ENCODE measurements at regions not wholly inside any gene's neighbourhood (a gene's known extent, or its start where the extent isn't known, plus 50 kb on each side); places are given as distances from the start of the nearest gene placed in this dataset.

DNA sequence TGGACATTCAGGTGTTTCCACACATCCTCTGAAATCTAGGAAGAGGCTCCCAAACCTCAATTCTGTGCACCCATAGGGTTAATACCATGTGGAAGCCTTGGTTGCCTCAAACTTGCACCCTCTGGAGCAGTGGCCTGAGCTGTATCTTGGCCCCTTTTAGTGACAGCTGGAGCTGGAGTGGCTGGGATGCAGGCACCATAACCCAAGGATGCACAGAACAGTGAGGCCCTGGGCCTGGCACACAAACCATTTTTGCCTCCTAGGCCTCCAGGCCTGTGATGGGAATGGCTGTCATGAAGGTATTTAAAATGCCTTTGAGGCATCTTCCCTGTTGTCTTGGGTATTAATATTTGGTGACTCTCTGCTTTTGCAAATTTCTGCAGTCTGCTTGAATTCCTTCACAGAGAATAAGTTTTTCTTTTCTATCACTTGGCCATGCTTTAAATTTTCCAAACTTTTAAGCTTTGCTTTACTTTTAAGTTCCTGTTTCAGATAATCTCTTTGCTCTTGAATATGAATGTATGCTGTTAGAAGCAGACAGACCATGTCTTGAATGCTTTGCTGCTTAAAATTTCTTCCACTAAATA lies 1594.5 kb upstream of the PCDH20 start:
- DNase-seq (ENCODE audit: low read depth) = no peak

DNA sequence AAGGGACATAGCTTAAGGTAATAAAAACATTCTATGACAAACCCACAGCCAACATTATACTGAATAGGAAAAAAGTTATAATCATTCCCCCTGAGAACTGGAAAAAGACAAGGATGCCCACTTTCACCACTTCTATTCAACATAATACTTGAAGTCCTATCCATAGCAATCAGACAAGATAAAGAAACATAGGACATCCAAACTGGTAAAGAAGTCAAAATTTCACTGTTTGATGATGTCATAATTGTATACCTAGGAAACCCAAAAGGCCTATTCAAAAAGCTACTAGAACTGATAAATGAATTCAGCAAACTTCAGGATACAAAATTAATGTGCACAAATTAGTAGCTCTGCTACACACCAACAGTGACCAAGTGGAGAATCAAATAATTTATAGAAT lies 1590.0 kb upstream of the PCDH20 start:
- DNase-seq (ENCODE audit: low read depth) = no peak

DNA sequence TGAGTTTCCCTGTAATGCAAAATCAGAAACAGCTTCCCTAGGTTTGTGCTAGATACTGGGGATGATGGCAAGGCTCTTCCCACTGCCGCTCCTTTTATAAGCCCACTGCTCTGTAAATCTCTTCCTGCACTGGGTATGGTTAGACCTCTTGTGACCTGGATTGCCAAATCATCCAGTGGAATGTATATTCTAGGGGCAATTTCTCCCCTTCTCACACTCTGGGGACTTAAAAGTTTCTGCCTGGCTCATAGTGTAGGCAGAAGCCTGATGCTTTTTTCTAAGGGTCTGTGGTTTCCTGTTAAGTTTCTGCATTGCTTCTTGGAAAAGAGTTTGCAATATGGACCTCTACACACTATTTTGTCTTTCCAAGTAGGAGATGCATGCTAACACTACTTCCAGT lies 1582.0 kb upstream of the PCDH20 start:
- DNase-seq (ENCODE audit: low read depth) = no peak

DNA sequence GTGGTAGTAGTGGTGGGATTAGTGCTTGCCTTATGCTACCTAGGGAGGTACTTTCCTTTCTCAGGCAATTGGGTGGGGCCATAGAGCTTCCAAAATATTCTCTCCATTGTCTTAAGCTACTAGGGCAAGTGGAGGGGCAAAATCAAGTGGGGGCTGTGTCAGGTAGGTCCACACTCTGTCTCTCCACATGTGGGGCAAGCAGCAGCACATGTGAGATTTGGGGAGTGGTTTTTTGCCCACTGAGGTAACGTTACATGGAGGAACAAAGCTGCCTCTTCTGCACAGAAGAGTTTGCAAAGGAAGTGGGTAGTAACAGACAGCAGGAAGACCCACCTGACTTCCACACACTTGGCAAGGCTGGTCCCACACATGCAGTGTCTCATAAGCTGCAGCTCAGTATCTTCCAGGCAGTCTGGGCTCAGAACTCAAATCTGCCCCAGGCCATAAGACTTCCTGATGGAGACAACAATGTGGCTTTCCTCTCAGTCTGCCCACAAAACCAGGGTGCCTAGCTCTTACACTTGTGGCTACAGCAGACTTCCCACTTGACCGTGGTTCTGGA lies 1581.5 kb upstream of the PCDH20 start:
- no peak for DNase-seq (ENCODE audit: low read depth)

DNA sequence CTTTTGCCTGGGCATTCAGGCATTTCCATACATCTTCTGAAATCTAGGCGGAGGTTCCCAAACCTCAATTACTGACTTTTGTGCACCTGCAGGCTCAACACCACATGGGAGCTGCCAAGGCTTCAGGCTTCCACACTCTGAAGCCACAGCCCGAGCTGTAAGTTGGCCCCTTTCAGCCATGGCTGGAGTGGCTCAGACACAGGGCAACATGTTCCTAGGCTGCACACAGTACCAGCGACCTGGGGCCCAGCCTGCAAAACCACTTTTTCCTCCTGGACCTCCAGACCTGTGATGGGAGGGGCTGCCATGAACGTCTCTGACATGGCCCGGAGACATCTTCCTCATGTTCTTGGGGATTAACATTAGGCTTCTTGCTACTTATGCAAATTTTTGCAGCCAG lies 1558.2 kb upstream of the PCDH20 start:
- DNase-seq (ENCODE audit: low read depth) = no peak

DNA sequence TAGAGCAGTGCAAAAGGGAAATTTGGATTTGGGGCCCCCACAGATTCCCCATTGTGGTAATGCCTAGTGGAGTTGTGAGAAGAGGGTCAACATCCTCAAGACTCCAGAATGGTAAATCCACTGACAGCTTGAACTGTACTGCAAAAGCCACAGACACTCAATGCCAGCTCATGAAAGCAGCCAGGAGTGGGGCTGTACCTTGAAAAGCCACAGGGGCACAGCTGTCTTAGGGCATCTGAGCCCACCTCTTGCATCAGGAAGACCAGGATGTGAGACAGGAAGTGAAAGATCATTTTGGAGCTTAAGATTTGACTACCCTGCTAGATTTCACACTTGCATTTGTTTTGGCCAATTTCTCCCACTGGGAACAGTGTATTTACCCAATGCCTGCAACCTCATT lies 1548.9 kb upstream of the PCDH20 start:
- DNase-seq (ENCODE audit: low read depth) = no peak

DNA sequence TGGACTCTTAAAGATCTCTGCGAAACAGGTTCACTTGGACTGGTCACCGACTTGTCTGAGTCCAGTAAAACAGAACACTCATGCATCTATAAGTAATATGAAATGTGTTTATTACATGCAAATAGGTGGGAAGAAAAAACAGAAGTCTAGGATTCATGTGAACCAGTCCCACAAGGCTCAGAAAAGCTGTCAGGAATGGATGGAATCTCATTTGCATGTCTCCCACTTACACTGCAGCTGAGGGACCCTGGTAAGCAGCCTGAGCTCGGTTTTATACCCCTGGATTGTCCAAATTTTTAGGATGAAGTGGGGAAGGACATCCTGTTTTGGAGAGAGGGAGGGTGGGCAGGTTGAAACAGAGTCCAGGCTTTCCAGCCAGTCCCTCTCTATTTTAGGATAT lies 1545.1 kb upstream of the PCDH20 start:
- no peak for DNase-seq (ENCODE audit: low read depth)

DNA sequence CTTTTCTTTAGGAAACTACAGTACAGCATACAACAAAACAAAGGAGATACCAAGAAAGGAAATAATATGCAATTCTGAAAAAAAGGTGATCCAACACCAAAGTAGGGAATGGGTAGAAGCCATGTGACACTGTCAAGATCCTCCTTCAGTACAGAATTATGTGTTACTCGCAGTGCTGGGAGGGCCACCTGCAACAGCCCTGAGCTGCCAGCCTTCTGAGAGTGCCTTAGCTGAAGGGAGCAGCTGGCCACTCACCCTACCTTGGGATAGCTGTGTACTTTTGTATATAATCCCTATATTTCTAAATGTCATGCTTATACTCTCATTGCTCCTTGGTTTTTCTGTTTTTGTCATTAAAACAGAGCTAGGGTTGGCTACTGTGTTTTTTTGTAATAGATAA lies 1518.2 kb upstream of the PCDH20 start:
- DNase-seq (ENCODE audit: low read depth) = no peak

DNA sequence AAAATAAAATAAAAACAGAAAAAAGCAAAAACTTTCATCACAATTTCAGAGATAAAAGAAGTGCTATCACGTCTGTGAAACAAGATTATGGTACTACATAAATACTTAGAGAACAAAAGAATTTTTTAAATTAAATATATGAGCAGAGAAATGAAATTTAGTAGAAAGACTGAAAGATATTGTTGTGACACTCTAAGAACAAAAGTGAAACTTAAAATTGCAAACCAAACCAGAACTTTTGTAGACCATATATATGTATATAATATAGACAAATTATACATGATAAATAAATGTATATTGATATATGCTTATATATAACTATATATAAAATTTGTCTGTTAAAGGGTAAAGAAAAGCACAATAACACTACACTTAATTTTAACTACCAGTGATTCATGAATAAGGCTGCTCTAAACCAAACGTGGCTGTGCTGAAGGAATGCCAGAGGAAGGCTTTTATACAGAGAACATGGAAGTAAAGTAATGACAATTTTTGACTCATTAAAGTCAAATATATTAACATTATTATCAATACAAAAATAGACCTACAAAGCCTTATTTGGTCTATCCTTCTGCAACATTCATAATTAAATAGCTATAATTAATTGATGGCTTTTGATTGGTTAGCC lies 1516.7 kb upstream of the PCDH20 start:
- no peak for DNase-seq (ENCODE audit: low read depth)

DNA sequence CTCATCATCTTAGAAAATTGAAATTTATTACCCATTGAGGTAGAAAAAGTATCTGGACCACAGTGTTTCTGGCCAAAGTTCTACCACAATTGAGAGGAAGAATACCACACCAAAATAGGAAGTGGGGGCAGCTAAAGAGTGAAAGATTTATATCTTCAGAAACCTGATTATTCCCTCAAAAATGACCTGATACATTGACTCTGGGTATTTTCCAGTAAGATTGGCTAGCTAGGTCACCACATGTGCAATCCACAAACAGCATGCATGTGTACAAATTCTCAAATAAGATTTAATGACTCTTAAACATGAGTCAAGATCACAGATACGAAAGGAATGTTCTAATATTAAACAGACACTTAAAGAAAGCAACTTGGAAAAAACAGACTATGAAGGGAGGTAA lies 1516.2 kb upstream of the PCDH20 start:
- DNase-seq (ENCODE audit: low read depth) = no peak

DNA sequence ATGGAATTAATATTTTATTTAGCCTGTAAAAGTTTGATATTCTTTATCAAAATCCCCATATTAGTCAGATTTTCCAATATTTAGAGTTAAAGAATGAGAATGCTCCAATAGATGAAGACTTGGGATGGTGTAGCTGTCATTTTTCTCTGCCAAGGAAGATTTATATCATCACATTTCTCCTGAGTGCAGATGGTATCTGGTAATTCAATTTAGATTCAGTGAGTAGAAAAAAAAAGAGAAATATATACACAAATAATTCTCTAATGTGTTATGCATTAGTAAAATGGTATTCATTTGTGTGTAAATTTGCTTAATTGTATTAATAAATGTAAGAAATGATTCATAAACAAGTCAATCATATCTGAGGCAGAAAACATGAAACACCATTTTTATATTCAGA lies 1508.7 kb upstream of the PCDH20 start:
- no peak for DNase-seq (ENCODE audit: low read depth)

DNA sequence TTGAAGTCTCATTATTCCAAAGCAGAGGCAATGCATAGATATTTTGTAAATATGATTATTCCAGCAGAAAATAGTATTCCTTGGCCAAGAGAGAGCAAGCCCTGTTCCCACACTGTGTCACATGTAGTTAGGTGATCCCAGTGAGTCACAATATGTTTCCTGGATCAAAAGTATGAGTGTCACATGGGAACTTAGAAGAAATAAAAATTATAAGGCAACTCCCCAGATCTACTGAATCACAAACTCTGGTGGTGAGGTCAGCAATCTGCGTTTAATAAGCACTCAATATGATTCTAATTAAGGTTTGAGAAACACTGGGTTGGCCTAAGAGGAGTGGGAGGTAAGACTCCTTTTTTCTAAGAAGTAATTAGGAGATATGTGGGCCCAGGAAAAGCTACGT lies 1504.5 kb upstream of the PCDH20 start:
- DNase-seq (ENCODE audit: low read depth) = no peak

DNA sequence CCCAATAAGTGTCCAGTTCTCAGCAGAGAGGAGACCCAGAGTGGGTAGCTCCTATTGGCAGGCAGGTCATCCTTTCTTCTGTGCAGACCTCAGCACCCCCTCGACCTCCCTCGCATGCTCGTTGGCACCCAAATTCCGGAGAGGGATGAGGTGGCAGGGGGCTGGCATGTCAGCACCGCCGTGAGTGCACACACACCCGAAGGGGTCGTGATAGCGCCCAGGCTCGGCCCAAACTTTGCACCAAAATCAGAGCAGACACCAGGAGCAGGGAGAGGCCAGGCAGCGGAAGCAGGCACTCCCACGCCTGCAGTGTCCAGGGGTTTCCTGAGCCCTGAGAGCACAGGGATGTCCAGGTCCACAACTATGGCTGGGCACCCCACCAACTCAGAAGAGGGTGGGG lies 1503.8 kb upstream of the PCDH20 start:
- DNase-seq (ENCODE audit: low read depth) = no peak

DNA sequence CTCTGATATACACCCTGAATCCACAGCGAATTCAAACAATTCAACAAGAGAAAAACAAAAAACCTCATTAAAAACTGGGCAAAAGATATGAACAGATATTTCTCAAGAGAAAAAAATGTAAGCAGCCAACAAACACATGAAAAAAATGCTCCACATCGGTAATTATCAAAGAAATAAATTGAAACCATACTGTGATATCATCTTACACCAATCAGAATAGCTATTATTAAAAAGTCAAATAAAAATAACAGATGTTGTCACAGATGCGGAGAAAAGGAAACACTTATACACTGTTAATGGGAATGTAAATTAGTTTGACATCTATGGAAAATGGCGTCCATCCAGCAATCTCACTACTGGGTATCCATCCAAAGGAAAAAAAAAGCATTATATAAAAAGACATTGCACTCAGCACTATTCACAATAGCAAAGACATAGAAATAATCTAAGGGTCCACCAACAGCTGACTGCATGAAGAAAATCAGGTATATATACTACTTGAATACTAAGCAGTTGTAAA lies 1495.0 kb upstream of the PCDH20 start:
- DNase-seq (ENCODE audit: low read depth) = no peak

DNA sequence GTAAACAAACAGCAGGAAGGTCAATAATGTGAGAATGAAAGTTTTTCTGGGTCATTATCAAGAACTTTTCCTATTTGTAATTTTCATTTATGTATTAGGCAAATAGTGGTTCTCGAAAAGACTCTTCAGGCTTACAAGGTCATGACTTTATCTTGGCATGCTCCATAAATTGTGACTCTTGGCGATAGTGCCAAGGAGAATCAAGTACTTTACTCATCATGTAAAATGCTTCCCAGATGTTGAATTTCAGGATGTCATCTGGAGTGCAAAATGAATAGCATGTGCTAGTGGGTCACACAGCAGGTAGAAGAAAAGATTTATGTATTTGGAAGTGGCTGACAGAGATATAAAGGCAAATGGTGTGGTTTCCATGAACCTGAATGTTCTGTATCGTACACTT lies 1492.7 kb upstream of the PCDH20 start:
- no peak for DNase-seq (ENCODE audit: low read depth)

DNA sequence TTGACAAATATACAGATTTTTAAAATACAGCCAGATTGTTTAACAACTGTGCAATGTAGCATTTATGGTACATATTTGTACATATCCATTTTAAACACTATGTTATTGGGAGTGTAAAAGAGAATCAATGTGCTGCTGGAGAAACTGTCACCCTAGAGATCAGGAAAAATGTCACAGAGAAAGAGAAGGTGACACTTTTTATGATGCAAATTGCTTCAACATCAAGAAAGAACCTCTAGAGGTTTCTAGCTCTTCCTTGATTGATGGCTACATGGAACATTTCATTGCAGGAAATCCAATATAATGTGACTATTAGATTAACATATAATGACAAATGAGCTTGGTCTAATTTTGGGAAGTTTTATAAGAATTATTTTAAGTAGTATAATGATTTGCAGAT lies 1491.2 kb upstream of the PCDH20 start:
- no peak for DNase-seq (ENCODE audit: low read depth)

DNA sequence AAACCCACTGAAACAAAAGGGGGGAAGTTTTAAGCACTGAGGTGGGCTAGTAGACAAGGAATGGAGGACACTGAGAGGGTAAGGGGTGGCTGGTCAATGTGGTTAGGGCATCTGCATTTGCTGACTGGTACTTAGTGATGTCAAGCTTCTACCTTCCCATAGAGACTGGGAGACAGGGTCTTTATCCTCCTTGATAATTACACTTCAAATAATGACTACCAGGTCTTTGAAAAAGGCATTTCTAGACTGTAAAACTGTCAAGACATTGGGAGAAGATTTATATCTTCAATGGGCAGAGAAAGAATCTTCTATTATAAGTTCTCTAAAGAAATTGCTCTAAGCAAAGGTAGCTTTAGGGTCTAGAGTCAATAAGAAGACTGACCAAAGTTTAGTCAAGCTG lies 1490.8 kb upstream of the PCDH20 start:
- DNase-seq (ENCODE audit: low read depth) = no peak

DNA sequence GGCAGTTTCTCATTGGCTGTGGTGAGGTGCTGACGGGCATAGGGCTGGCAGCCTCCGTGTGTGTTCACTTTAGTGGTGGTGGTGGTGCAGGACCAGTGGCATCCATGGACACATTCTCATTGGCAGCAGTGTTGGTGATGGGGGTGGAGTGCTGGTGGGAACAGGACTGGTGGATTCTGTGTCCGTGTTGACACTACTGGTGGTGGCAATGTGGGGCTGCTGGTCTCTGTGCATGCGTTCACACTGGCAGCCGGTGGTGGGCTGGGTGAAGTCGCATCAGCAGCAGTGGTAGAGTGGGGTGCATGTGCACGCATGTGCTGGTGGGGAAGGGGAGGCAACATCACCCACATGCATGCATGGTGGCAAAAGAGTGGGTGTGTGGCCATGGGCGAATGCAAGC lies 1471.4 kb upstream of the PCDH20 start:
- DNase-seq (ENCODE audit: low read depth) = no peak

DNA sequence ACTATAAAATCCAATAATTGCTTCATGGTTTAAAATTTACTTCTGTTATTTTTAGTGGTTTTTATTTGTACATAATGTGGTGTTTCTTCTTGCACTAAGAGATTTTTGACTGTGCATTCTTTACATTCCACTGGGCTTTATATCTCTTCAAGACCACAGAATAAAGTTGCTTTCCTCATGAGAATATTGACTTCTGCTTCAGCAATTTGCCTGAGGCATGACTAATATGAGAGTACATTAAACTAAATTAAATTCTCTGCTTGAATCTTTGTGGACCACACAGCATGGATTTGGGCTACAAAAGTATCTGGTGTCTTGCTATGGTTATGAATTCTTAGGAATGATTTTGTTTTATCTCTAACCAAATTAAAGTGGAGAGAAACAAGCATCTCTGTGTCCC lies 1463.4 kb upstream of the PCDH20 start:
- DNase-seq (ENCODE audit: low read depth) = no peak

DNA sequence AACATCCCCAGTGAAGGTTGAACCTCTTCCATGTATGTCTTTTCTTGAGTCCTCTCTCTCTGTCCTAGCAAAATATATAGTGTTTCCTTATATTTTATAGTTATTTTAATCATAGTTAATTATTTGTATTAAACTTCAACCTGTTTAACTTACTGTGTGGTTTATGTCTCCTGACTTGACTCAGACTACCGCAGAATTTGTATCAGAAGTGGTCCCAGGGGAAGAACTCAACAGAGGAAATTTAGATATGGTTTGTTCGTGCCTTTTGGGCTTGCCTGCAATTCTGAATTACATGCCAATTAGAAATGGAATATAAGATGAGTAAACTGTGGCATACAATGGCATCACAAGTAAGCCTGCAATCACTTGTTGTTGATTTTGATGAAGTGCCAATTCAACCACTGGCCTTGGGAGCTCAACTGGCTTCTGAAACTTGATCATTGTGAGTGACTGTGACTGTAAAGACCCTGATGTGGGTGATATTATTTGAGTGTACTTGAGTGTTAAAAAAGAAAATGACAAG lies 1459.5 kb upstream of the PCDH20 start:
- DNase-seq (ENCODE audit: low read depth) = no peak

DNA sequence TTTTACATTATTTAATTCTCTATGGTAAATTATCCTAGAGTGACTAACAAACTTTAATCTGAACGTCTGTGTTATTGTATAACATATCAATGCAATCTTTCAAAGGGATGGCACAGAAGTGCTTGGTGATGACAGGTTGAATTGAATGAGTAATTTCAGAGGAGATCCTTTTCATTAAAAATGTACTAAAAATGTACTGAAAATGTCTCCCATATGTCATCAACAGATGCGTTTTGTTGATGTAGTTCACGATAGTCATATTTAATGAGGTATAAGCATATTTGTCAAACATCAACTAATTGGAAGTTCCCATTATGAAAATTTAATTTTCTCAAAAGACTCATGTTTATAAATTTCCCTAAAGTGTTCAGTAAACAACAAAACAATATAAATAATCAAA lies 1434.7 kb upstream of the PCDH20 start:
- DNase-seq (ENCODE audit: low read depth) = no peak

DNA sequence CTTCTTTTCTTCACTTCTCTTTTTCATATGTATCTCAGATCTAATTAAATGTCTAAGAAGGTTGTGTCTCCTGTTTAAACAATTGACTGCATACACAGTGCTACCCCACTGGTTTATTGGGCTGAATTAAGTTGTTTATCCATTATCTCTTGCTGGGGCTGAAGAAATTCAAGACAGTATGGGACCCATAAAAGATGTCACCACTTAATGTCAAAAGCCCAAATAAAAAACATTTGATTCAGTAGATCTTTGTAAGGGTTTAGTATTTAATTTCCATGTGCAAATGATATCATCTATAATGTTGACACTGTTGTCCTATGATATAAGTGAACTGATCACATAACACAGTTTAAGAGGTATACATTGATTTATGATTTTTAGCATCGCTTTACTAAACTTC lies 1431.9 kb upstream of the PCDH20 start:
- no peak for DNase-seq (ENCODE audit: low read depth)

DNA sequence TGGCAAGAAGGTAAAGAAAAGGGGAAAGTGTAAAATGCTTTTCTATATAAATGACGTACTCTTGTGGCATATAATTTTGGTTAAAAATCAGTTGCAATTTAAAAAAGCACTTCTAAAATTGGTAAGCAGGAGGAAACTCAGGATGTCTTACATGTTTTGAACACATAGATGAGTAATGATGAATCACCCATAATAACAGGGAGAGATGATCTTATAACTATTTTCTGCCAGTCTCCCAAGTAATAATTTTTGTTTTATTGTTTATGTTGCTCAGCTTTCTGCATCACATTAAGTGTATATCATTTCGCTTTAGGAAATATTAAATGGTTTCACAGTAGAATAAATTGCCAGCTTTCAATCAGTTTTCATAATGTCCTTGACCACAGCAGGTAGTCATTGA lies 1430.7 kb upstream of the PCDH20 start:
- DNase-seq (ENCODE audit: low read depth) = no peak

DNA sequence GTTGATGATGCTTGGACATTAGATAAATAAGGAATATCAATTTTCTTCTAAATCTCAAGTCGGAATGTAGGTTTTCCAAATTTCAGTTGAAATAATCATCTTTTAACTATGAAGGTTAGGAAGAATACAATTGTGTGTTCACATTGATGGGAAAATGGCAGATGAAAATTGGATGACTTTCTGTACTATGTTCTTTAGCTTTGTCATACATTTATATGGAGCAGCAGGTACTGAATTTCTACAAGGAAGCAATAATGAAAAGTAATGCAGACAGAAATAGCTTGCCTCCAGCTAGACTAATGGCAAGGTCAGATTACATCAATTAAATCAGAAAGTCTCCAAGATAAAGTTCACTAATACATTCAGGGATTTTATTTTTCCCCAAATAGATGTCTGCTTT lies 1423.7 kb upstream of the PCDH20 start:
- DNase-seq (ENCODE audit: low read depth) = no peak
